K562 (cell line): ENCODE measurements at regions not wholly inside any gene's neighbourhood (a gene's known extent, or its start where the extent isn't known, plus 50 kb on each side); places are given as distances from the start of the nearest gene placed in this dataset.

Experiments
- ATAC-seq: fragments of 200-7000 bp; cut with Tn5 transposase; 3 replicates; pipeline ENCODE4 v1.9.1; 2020; ENCODE audit warnings: moderate library complexity
- BruUV-seq: library from RNA; stranded (reverse); fragments of 400-500 nt; replicated peaks from 2 replicates; lab custom pipeline; 2021; lab: Mats Ljungman, UMichigan
- CTCF ChIA-PET: fragments of 300-600 bp; formaldehyde crosslinking; extraction: SDS; loops from one replicate; lab custom pipeline; 2021; ENCODE audit warnings: low intra/inter-chr PET ratio; lab: Yijun Ruan, JAX
- POLR2A ChIA-PET: fragments of 300-600, 350-650 bp; sonication (Branson Sonifier 250); formaldehyde crosslinking; extraction: SDS; loops from one replicate; lab custom pipeline; 2021; ENCODE audit warnings: antibody characterized with exemption, inconsistent platforms; lab: Yijun Ruan, JAX
- DNase-seq, 4 experiments: peaks; one replicate each; pipeline versions ENCODE4 v3.0.0 to v3.0.0-alpha.2; 2011 to 2018; ENCODE audit warnings: low spot score in 3 of 4, mixed read lengths in 3 of 4; ENCODE audit errors: extremely low read depth in 1 of 4
- FAIRE-seq: peaks from 2 replicates; lab custom pipeline; 2011; peaks lifted over from hg19 to GRCh38; lab: Jason Lieb, UNC
- H2AFZ ChIP-seq: 2 replicates; pipeline ENCODE4 v1.6.0; 2011; ENCODE audit warnings: low read depth, low read length, control low read depth, inconsistent platforms
- H3K27ac ChIP-seq: fragments of 200-600 bp; 3 replicates; pipeline ENCODE4 v1.8.0; 2011; ENCODE audit warnings: low read depth, mild to moderate bottlenecking, control low read depth, inconsistent platforms, low read length, moderate library complexity, mixed read lengths; ENCODE audit errors: extremely low read depth
- H3K27me3 ChIP-seq, 2 experiments: fragments of 300-600 bp in 1 of 2; 2 replicates in 1 of 2; 3 replicates in 1 of 2; pipeline versions ENCODE4 v1.6.0 to v1.8.0; 2011; ENCODE audit warnings: inconsistent platforms in 2 of 2, low read length in 2 of 2, mild to moderate bottlenecking in 1 of 2, mixed read lengths in 1 of 2, moderate library complexity in 1 of 2; ENCODE audit not compliant: control insufficient read depth in 2 of 2, insufficient read depth in 2 of 2
- H3K36me3 ChIP-seq: fragments of 300-600 bp; 3 replicates; pipeline ENCODE4 v1.8.0; 2011; ENCODE audit warnings: mild to moderate bottlenecking, low read length, inconsistent platforms; ENCODE audit not compliant: control insufficient read depth, insufficient read depth
- H3K4me1 ChIP-seq, 2 experiments: fragments of 200-600 bp in 1 of 2; replicated peaks in 1 of 2; 2 replicates in 1 of 2; 3 replicates in 1 of 2; pipeline versions ENCODE4 v1.5.1 to v1.8.0; 2011; ENCODE audit warnings: inconsistent platforms in 2 of 2, low read length in 2 of 2, mild to moderate bottlenecking in 1 of 2, mixed read lengths in 1 of 2, moderate library complexity in 1 of 2; ENCODE audit not compliant: control insufficient read depth in 2 of 2, insufficient read depth in 2 of 2
- H3K4me2 ChIP-seq: 2 replicates; pipeline ENCODE4 v1.6.1; 2011; ENCODE audit warnings: low read length, control low read depth, inconsistent platforms, mixed read lengths; ENCODE audit not compliant: insufficient read depth
- H3K4me3 ChIP-seq: fragments of 200-600 bp; sonication (generic), shearing (Covaris generic); 2 replicates; pipeline ENCODE4 v1.5.1; 2016; ENCODE audit warnings: control low read depth, inconsistent platforms
- H3K79me2 ChIP-seq: fragments of 200-600 bp; 3 replicates; pipeline ENCODE4 v1.8.0; 2011; ENCODE audit warnings: low read length, inconsistent platforms; ENCODE audit not compliant: control insufficient read depth, insufficient read depth
- H3K9ac ChIP-seq, 2 experiments: 2 replicates each; pipeline versions ENCODE4 v1.6.0 to v1.6.1; 2011; ENCODE audit warnings: low read depth in 2 of 2, low read length in 2 of 2, control low read depth in 1 of 2, inconsistent platforms in 1 of 2, mild to moderate bottlenecking in 1 of 2, mixed read lengths in 1 of 2; ENCODE audit not compliant: insufficient read depth in 1 of 2
- H3K9me1 ChIP-seq: one replicate; pipeline ENCODE4 v1.6.0; 2011; ENCODE audit warnings: inconsistent platforms, mild to moderate bottlenecking, low read length, moderate library complexity; ENCODE audit not compliant: control insufficient read depth, insufficient read depth
- H3K9me3 ChIP-seq: replicated peaks from 2 replicates; pipeline ENCODE4 v1.5.1; 2011; ENCODE audit warnings: low read depth, low read length, inconsistent platforms; ENCODE audit not compliant: control insufficient read depth, insufficient read depth
- H4K20me1 ChIP-seq: replicated peaks from 2 replicates; pipeline ENCODE4 v1.6.1; 2011; ENCODE audit warnings: low read length, inconsistent platforms, mixed read lengths; ENCODE audit not compliant: control insufficient read depth, insufficient read depth
- ETV5 ChIP-seq: sonication (generic); formaldehyde crosslinking; IDR thresholded peaks from 2 replicates; pipeline ENCODE4 v1.4.0; 2020; ENCODE audit warnings: low read depth, mild to moderate bottlenecking, missing genetic modification reagents
- HMGXB4 ChIP-seq: sonication (generic); formaldehyde crosslinking; IDR thresholded peaks from 2 replicates; pipeline ENCODE4 v1.8.1; 2023; ENCODE audit warnings: mild to moderate bottlenecking, missing genetic modification reagents
- MEIS2 ChIP-seq: fragments of 450-650 bp; IDR thresholded peaks from 2 replicates; pipeline ENCODE4 v1.6.1; 2014; ENCODE audit warnings: mild to moderate bottlenecking; ENCODE audit not compliant: partially characterized antibody
- NR3C1 ChIP-seq: sonication (generic); formaldehyde crosslinking; IDR thresholded peaks from 2 replicates; pipeline ENCODE4 v1.8.1; 2022; ENCODE audit warnings: missing genetic modification reagents
- POLR2G ChIP-seq: fragments of 200-400 bp; formaldehyde crosslinking; IDR thresholded peaks from 2 replicates; pipeline ENCODE4 v1.6.1; 2017; ENCODE audit warnings: low read depth, mild to moderate bottlenecking, antibody characterized with exemption, low read length, moderate library complexity
- PTTG1 ChIP-seq: fragments of 450-650 bp; IDR thresholded peaks from 2 replicates; pipeline ENCODE4 v1.6.1; 2016; ENCODE audit warnings: low read depth, mild to moderate bottlenecking, missing genetic modification characterization, missing compliant biosample characterization
- ZBTB40 ChIP-seq, 2 experiments: fragments of 450-650 bp in 1 of 2; sonication (generic) in 1 of 2; formaldehyde crosslinking in 1 of 2; IDR thresholded peaks; 2 replicates each; pipeline versions ENCODE4 v1.7.1 to v1.9.0; 2016 to 2022; ENCODE audit warnings: inconsistent platforms in 1 of 2, mild to moderate bottlenecking in 1 of 2, missing genetic modification reagents in 1 of 2
- WGBS: fragments of 100-300 bp; shearing (Covaris generic); methylation state at CpG from one replicate; pipeline ENCODE4 v1.1.6; 2016; ENCODE audit warnings: low coverage, mixed read lengths; ENCODE audit not compliant: insufficient coverage; ENCODE audit errors: missing lambda C conversion rate; 5-methylcytosine and 5-hydroxymethylcytosine counted together
- in situ Hi-C: fragments of 300-500 bp; cut with MboI; formaldehyde crosslinking; loops from 4 replicates; pipeline ENCODE4 v1.15.0; 2018; ENCODE audit warnings: inconsistent platforms, mixed read lengths
- intact Hi-C: fragments of 100-400 bp; cut with micrococcal nuclease; formaldehyde crosslinking; loops from 2 replicates; pipeline ENCODE4 v1.14.2; 2022

GRCh38 chr19:31761281-31761913 lies 412.2 kb upstream of the TSHZ3 start:
- BruUV-seq, result no TSS peak
- CTCF ChIA-PET, result no interaction called here
- ATAC-seq, result no peak
- TF ChIP-seq ETV5 (CRISPR knock-in tag) (no peak), PTTG1 (tag) (no peak), NR3C1 (CRISPR knock-in tag) (no peak), POLR2G (no peak), MEIS2 (no peak), HMGXB4 (CRISPR knock-in tag) (no peak), ZBTB40 (IDR thresholded peaks at IDR 0.05) (no peak), ZBTB40 (CRISPR knock-in tag; IDR thresholded peaks at IDR 0.05) (no peak)

More at GRCh38 chr19:31761281-31761913, 412.2 kb upstream of the TSHZ3 start:
- FAIRE-seq, result no peak
- Histone ChIP-seq H3K4me1 (no peaks in the 10 kb centered on the region), H3K4me3 (no peak overlapping the region), H2AFZ (no peak overlapping the region), H3K27me3 (peaks cover 0 to 15% of the 10 kb centered on the region in 2 experiments; a peak in 1 of 5 replicates), H3K36me3 (no peaks in the 10 kb centered on the region), H3K9me3 (no peaks in the 10 kb centered on the region), H3K79me2 (no peaks in the 10 kb centered on the region), H3K9me1 (no peaks in the 10 kb centered on the region), H3K9ac (no peak overlapping the region), H3K27ac (no peak overlapping the region), H3K4me2 (no peak overlapping the region), H4K20me1 (no peaks in the 10 kb centered on the region)
- intact Hi-C loops (no loop called here), in situ Hi-C loops (no loop called here)
- POLR2A ChIA-PET, result no interaction called here
- no peak for DNase-seq
- WGBS, result under 1% methylated on average over 15 of the region's 15 CpGs
